GM19372 (cell line): ENCODE measurements at regions not wholly inside any gene's neighbourhood (a gene's known extent, or its start where the extent isn't known, plus 50 kb on each side); places are given as distances from the start of the nearest gene placed in this dataset.
"Not testable (repeated sequence)": the region's sequence is repeated elsewhere in the genome, so short reads cannot be mapped to it uniquely, and the experiment has no call there.

Experiments used
- ATAC-seq: cut with Tn5 transposase; IDR thresholded peaks from one replicate; pipeline ENCODE4 v1.9.1; 2021; ENCODE audit warnings: mild to moderate bottlenecking, low read depth, moderate library complexity; ENCODE audit not compliant: unreplicated experiment

DNA sequence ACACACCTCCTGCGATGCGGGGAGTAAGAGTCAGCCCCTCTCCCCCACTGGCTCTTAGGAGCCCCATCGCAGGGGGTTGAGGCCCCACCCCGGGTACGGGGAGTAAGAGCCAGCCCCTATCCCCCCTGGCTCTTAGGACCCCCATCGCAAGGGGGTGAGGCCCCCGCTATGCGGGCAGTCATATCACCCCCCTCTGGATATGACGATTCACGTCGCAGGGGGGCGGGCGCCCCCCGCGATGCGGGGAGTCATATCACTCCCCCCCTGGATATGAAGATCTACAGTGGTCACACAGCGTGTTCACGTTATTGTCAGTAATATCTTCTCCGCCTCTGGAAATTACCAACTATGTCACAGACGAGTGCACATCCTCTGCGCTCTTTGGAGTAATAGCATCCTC is 61.1 kb downstream of the DEFB131A start:
- ATAC-seq = not testable (repeated sequence)

DNA sequence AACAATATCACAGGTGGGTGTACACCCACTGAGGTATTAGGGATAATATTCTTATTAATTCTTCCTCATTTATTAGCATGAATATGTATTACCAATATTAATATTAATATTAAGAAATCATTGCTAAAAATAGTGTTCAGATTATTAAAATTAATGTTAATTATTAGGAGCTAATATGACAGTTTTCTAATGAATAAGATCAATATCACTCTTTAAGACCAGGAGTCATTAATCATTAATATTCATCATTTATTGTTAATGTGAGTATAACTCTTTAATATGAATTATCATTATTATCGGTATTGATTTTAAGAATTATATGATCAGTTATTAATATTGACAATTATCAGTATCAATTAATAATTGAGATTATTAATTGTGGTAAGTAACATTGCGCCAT is 62.5 kb downstream of the DEFB131A start:
- ATAC-seq = not testable (repeated sequence)

DNA sequence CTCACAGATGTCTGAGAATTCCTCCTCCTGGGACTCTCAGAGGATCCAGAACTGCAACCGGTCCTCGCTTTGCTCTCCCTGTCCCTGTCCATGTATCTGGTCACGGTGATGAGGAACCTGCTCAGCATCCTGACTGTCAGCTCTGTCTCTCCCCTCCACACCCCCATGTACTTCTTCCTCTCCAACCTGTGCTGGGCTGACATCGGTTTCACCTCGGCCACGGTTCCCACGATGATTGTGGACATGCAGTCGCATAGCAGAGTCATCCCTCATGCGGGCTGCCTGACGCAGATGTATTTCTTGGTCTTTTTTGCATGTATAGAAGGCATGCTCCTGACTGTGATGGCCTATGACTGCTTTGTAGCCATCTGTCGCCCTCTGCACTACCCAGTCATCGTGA is 68.7 kb downstream of the DEFB131A start:
- ATAC-seq = not testable (repeated sequence)

DNA sequence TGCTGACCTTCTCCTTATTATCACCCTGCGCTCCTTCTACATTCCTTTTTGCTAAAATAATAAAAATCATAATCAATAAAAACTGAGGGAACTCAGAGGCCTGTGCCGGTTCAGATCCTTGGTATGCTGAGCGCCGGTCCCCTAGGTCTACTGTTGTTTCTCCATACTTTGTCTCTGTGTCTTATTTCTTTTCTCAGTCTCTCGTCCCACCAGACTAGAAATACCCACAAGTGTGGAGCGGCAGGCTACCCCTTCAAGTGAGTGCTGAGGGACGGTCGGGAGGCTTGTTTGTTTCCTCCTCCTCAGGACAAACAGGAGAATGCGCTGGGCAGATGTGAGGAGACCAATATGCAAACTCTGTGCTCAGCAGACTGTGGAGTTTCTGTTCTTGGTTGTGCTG is 75.4 kb downstream of the DEFB131A start:
- not testable (repeated sequence) for ATAC-seq

DNA sequence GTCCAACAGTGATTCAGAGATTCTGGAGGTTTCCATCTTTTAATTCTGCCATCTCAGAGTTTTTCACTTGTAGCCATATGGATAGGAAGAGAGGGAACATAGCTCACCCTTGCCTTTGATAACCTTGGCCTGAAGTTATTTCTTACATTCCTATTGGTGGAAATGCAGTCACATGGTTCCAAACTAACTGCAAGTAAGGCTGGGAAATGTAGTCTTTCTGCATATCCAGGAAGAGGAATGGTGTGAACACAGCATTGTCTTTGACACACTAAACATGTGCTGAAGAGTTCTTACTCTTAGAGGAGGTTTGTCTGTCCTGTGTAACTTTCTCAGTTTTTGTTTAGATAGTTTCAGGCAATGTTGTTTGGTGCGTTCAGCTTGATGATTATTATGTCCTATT is 78.7 kb downstream of the DEFB131A start:
- ATAC-seq = not testable (repeated sequence)

DNA sequence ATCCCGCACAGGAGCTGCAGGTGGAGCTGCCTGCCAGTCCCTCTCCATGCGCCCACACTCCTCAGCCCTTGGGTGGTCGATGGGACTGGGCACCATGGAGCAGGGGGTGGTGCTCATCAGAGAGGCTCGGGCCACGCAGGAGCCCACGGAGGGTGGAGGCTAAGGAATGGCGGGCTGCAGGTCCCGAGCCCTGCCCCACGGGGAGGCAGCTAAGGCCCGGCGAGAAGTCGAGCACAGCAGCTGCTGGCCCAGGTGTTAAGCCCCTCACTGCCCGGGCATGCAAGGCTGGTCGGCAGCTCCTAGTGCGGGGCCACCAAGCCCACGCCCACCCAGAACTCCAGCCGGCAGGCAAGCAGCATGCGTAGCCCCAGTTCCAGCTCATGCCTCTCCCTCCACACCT is 80.2 kb downstream of the DEFB131A start:
- not testable (repeated sequence) for ATAC-seq

DNA sequence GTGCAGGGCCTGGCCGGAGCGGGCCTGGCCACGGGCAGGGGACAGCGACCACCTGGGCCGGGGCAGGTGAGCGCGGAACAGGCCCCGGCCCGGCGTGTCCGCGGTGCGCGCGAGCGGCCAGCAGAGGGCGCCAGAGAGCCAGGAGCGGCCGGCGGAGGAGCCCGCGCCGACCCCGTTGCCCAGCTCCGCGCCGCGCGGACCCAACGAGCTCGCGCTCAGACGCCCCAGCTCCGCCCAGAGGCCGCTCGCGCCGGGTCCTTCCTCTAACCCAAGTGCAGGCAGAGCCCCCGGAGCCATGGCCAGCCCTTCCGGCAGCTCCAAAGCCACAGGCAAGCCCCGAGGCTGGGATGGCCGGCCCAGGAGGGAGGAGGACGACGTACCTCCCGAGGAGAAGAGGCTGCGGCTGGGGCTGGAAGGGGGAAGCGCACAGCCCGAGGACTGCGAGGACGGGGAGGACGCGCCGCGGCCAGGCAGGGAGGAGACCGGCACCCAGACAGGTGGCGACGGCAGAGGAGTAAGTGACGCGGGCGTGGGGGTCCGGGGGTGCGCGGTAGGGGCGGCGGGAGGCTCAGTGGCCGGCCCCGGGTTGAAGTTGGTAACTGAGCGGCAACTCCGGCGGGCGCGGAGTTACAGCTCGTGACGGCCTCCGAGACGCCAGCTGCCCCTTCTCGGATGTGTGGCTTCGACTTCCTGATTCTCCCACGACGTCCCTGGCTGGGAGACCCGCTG is 88.1 kb downstream of the DEFB131A start:
- ATAC-seq = not testable (repeated sequence)

DNA sequence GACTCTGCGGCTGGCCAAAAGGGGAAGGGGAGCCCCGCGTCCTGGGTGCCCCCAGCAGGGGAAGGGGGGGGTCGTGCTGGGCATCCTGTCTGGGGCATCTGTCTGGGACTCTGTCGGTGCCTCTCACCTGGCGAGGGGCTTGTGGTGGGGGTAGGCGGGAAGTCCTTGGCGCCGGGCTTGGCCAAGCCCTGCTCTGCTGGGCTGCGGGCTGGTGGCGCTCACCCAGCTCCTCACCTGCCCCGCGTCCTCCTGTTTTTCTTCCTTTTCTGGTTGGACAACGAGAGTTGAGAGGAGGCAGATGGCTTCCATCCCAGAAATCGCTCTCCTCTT is 88.6 kb downstream of the DEFB131A start:
- ATAC-seq = not testable (repeated sequence)

DNA sequence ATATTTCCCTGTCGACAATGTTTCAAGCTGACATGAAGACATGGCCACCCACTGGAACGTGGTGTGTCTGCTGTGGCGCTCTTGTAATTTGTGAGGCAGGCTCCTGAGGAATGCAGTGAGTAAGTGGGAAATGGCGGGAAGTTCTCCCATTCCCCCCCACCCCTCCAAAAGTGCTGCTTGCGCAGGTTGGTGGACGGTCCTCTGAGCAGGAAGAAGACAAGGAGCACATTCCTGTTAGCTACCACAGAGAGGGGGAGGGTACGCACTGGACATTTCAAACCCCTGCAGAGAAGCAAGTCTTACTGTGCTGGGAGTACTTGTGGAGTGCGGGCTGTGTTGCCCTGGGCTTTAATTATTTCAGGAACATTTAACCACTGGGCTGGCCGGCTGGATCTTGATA is 92.9 kb downstream of the DEFB131A start:
- ATAC-seq = not testable (repeated sequence)

DNA sequence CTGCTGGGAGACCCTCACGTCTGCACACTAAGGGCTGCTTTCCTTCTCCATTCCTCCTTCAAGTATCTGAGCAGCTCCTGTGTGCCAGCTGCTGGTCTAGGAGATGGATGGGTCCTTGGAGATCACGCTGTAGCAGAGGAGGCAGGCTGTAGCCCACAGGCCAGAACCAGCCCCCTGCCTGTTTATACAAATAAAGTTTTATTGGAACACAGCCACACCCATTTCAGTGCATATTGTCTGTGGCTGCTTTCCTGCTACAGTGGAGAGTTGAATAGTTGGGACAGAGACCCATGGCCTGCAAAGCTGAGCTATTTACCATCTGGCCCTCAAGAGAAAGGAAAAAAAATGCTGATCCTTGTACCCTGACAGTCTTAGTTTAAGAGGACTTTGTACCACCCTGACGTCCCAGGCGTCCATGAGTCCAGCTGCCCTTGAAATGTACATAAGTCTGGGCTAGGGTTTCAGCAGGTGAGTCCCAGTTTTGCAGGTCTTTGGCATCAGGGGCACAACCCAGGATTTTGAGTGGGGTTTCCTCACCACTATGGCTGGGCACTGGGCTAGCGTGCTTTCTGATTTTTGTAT is 95.8 kb downstream of the DEFB131A start:
- not testable (repeated sequence) for ATAC-seq

DNA sequence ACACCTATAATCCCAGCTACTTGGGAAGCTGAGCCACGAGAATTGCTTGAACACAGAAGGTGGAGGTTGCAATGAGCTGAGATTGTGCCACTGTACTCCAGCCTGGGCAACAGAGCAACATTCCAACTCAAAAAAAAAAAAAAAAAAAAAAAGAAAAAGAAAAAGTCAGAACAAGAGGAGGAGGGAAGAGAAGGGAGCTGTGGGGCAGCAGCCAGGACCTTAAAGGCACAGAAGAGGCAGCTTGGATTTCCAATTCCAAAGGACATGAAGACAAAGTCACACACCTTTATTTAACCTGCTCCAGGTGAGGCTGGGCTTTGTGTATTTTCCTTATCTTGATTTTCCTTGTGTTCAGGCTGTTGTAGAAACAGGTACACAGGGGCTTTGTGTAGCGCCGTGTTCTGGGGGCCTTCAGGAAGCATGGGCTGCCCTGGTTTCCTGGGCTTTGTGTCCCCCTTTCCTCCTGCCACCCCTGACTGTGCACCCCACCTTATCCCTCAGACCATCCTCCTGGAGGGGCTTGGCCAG is 97.2 kb downstream of the DEFB131A start:
- ATAC-seq = not testable (repeated sequence)

DNA sequence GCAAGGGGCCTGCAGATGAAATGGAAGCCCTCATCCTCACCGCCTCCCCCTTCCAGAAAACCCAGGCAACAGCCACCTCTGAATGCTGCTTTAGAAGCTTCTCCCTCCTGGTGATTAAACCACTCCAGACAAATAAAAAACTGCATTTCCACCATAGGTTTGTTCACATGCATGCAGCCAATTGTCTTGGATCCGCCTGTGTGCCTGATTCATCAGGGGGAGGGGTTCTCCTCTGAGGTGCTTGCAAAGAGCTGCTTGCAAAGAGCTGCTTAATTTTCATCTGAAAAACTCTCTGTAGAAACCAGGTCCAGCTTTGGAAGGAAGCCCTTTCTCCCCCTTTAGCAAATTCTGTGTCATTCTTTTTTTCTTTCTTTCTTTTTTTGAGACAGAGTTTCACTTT is 100.6 kb downstream of the DEFB131A start:
- not testable (repeated sequence) for ATAC-seq

DNA sequence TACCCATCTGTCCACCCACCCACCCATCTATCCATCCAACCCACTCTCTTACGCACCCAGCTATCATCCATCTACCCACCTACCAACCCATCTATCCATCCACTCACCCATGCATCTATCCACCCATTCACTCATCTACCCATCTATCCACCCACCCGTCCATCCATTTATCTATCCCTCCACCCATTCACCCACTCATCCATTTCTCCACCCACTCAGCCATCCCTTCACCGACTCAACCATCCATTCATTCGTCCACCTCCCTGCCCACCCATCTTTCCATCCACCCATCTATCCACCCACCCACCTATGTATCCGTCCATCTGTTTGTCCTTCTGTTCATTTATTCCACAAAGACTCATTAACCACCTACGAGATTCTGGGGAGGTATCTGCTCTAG is 103.3 kb downstream of the DEFB131A start:
- ATAC-seq = not testable (repeated sequence)

DNA sequence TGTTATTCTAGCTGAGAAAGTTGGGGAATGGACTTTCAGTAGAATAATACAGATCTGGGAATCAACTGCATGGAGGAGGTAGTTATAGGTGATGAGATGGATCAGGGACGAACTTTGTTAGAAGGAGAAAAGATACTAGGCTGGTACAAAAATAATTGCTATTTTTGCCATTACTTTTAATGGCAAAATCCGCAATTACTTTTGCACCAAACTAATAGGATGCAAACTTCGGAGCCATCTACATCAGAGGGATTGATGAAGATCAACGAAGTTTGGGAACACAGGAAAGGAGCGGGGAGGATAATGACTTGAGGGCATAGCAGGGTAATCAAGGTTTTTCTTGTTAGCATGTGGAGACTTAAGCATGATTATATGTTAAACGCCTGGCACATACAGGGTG is 111.9 kb downstream of the DEFB131A start:
- ATAC-seq = not testable (repeated sequence)

DNA sequence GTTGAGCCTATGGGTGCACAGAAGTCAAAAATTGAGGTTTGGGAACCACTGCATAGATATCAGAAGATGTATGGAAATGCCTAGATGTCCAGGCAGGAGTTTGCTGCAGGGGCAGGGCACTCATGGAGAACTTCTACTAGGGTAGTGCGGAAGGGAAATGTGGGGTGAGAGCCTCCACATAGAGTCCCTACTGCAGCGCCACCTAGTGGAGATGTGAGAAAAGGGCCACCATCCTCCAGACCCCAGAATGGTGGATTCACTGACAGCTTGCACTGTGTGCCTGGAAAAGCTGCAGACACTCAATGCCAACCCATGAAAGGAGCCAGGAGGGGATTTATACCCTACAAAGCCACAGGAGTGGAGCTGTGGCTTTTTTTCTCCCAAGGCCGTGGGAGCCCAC is 133.7 kb downstream of the DEFB131A start:
- not testable (repeated sequence) for ATAC-seq

DNA sequence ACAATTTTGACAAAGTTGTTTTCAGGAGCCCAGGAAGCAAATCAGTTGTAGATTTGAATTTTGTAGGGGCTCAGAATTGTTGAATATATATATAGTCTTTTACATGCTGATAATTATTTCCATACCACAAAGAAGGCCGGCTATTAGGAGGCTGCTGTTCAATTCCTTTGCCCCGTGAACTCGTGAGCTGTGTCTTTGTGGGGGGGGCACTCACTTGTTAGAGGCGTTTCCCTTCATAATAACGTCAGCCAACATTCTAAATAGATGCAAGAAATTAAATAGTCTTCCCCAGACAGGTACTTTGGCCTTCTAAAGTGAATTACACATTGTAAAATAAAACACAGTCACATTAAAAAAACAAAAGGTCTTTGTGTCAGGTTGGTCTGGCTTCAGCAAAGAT is 138.7 kb downstream of the DEFB131A start:
- not testable (repeated sequence) for ATAC-seq

DNA sequence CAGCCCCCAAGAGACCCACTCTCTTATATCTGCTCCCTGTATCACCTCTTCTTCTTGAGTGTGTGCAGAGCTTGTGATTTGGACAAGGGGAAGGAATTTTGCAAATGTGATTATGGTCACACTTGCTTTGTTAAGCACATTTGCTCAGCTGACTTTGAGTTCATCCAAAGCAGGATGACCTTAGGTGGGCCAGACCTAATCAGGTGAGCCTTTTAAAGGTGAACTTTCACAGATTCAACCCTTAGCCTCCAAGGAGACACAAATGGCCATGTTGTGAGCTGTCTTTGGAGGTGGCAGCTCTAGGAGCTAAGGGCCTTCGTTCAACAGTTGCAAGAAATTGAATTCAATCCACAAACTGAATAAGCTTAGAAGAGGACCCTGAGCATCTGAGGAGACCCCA is 147.8 kb downstream of the DEFB131A start:
- no peak for ATAC-seq

DNA sequence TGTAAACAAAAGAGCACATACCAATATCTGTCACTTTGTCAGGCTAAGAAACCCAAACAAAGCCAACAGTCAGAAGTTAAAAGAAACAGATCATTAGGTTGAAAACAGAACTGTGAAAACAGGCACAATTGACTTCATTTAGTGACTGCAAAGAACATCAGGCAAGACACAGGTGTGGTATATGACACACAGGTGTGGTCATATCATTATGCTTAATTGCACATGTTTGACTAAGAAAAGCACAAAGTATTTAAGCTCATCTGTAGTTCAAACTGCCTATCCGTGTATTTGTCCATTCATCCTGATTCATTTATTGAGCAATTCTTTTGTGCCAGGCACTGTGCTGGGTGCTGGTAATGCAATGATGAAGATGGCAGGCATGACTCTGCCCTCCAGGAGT is 150.7 kb downstream of the DEFB131A start:
- ATAC-seq = no peak

DNA sequence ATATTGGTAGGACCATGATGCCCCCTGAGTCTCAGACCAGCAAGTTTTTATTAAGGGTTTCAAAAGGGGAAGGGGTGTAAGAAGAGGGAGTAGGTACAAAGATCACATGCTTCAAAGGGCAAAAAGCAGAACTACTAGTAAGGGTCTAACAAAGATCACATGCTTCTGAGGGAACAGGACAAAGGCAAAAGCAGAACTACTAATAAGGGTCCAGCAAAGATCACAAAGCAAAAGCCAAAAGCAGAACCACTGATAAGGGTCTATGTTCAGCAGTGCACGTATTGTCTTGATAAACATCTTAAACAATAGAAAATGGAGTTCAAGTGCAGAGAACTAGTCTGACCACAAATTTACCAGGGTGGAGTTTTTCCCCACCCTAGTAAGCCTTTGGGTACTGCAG is 151.3 kb downstream of the DEFB131A start:
- not testable (repeated sequence) for ATAC-seq

DNA sequence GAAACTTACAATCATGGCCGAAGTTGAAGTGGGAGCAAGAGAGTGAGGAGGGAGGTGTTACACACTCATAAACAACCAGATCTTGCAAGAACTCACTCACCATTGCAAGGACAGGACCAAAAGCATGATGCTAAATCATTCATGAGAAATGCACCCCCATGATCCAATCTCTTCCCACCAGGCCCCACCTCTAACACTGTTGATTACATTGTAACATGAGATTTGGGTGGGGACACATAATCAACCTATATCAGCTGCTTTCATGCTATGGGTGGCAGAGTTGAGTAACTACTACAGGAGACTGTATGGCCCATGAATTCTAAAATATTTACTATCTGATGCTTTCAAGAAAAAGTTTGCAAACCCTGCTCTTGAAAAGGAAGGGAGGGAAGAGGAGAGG is 155.1 kb downstream of the DEFB131A start:
- no peak for ATAC-seq

DNA sequence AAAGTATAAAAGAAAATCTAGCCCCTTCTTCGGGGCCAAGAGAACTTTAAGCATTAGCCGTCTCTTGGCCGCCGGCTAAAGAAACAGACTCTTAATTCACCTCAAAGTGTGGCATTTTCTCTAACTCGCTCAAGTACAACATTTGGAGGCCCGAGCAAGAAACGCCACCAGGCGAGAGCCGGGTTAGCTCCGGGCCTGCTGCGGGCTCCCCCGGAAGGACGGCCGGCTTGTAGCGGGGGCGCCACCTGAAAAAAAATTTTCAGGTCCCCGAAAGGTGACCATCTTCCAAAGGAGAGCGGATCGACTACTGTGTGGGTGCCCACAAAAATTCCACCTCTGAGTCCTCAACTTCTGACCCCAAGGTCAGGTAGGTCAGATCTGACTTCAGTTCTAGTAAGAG is 156.0 kb downstream of the DEFB131A start:
- no peak for ATAC-seq

DNA sequence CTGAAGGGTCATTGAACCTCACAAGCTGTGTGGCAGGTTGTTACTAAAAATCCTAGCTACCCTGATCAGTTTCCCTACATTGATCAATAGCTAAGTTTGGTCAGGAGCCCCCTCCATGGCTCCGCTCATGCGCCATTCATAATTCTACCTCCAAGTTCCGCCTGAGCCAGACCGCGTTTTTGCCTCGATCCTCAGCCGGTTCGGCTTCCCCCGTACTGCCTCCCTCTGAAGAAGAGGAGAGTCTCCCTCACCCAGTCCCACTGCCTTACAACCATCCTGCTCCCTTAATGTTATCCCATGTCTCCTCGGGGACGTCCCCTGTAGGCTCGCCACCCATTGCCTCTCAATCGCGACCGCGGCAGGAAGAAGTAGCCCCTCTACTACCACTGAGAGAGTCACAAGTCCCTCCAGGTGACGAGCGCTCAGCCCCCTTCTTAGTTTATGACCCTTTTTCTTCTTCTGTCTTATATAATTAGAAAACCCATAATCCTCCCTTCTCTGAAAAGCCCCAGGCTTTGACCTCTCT is 158.2 kb downstream of the DEFB131A start:
- ATAC-seq = no peak
